Stimulated activated CD4-positive, alpha-beta T cell treated with anti-CD3 and anti-CD28 coated beads, TNF-alpha, amount 100 ng/mL, for 48 hours (primary cell): ENCODE measurements at regions not wholly inside any gene's neighbourhood (a gene's known extent, or its start where the extent isn't known, plus 50 kb on each side); places are given as distances from the start of the nearest gene placed in this dataset.

Source experiments
- DNase-seq, 3 donors: peaks; one replicate each; pipeline ENCODE4 v3.0.0-alpha.2; 2020; ENCODE audit warnings: low read depth in 3 of 3

- DNase-seq = no peak
Measured at GRCh38 chr4:54988655-54989054, 136.7 kb downstream of the KDR start.

GRCh38 chr4:54986095-54986846 is 139.1 kb downstream of the KDR start:
- DNase-seq = no peak

- no peak for DNase-seq
Measured at GRCh38 chr4:54976682-54977081, 148.7 kb downstream of the KDR start.

GRCh38 chr4:54976031-54976430 is 149.4 kb downstream of the KDR start:
- no peak for DNase-seq

GRCh38 chr4:54973784-54974183 is 151.6 kb downstream of the KDR start:
- DNase-seq = no peak

- DNase-seq = no peak
Measured at GRCh38 chr4:54971474-54971950, 153.9 kb downstream of the KDR start.

GRCh38 chr4:54967289-54967688 is 158.1 kb downstream of the KDR start:
- DNase-seq = no peak

- no peak for DNase-seq
Measured at GRCh38 chr4:54961357-54961975, 163.9 kb downstream of the KDR start.

- no peak for DNase-seq
Measured at GRCh38 chr4:54959651-54960116, 165.7 kb downstream of the KDR start.

- no peak for DNase-seq
Measured at GRCh38 chr4:54959131-54959530, 166.3 kb downstream of the KDR start.

GRCh38 chr4:54958236-54958635 is 167.2 kb downstream of the KDR start:
- no peak for DNase-seq

GRCh38 chr4:54954656-54955388 is 170.6 kb downstream of the KDR start:
- no peak for DNase-seq

GRCh38 chr4:54946741-54947140 is 178.7 kb downstream of the KDR start:
- no peak for DNase-seq

GRCh38 chr4:54945838-54946237 is 179.6 kb downstream of the KDR start:
- DNase-seq = no peak

- DNase-seq = no peak
Measured at GRCh38 chr4:54942721-54943120, 182.7 kb downstream of the KDR start.

GRCh38 chr4:54941994-54942552 is 183.3 kb downstream of the KDR start:
- DNase-seq = peak in 1 of 3 donors; percentile 2

- peak; percentile 2 to 20 (median 15) for DNase-seq
Measured at GRCh38 chr4:54940996-54941865, 184.2 kb downstream of the KDR start.

GRCh38 chr4:54937501-54937900 is 187.9 kb downstream of the KDR start:
- DNase-seq = no peak

GRCh38 chr4:54933579-54933978 is 191.8 kb downstream of the KDR start:
- no peak for DNase-seq

- no peak for DNase-seq
Measured at GRCh38 chr4:54930226-54930625, 195.2 kb downstream of the KDR start.

GRCh38 chr4:54929459-54929858 is 195.9 kb downstream of the KDR start:
- no peak for DNase-seq
